Activated CD8-positive, alpha-beta memory T cell treated with anti-CD3 and anti-CD28 coated beads, Interleukin-2, amount 10 ng/mL, durations not matched to agents 7 days and 5 days (primary cell): ENCODE measurements at regions not wholly inside any gene's neighbourhood (a gene's known extent, or its start where the extent isn't known, plus 50 kb on each side); places are given as distances from the start of the nearest gene placed in this dataset.

Experiments
- ATAC-seq: fragments of 150-1000 bp; cut with Tn5 transposase; one replicate; pipeline ENCODE4 v1.10.0; 2021; ENCODE audit warnings: moderate library complexity
- CTCF ChIA-PET: fragments of 350-600 bp; sonication (Branson Sonifier 250); formaldehyde crosslinking; loops from one replicate; lab custom pipeline; 2021; ENCODE audit warnings: antibody characterized with exemption; lab: Charles Lee
- DNase-seq: peaks from one replicate; pipeline ENCODE4 v3.0.0-alpha.2; 2020
- H3K27ac Mint-ChIP-seq: one replicate; pipeline ENCODE4 v1.8.0; 2021; ENCODE audit warnings: mild to moderate bottlenecking, mixed read lengths
- H3K27me3 Mint-ChIP-seq: one replicate; pipeline ENCODE4 v1.8.0; 2021; ENCODE audit warnings: mixed read lengths
- H3K36me3 Mint-ChIP-seq: one replicate; pipeline ENCODE4 v1.8.0; 2021; ENCODE audit warnings: mild to moderate bottlenecking, mixed read lengths
- H3K4me1 Mint-ChIP-seq: one replicate; pipeline ENCODE4 v1.8.0; 2021; ENCODE audit warnings: mixed read lengths
- H3K4me3 Mint-ChIP-seq: one replicate; pipeline ENCODE4 v1.8.0; 2021; ENCODE audit warnings: mild to moderate bottlenecking, moderate library complexity, mixed read lengths
- H3K9me3 Mint-ChIP-seq: one replicate; pipeline ENCODE4 v1.8.0; 2022; ENCODE audit warnings: low read depth, mixed read lengths

DNA sequence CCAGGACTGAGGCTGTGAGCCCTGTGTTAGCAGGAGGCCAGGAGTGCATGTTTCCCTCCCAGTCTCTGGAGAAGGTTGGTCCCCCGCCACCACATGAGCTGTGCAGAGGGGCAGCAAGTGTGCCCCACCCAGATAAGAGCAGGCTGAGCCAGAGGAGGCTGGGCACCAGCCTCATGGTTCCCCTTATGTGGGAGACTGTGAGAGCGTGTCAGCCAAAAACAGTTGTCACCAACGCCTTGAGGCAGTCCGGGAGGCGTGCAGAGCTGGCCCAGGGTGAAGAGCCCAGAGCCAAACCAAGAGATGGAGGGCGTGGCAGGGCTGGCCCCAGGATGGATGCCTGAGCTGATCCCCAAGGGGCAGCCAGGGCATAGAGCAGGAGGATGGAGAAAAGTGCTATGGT is 128.7 kb upstream of the GLI2 start:
- ATAC-seq: no peak
- Mint-ChIP-seq H3K4me1 (no peaks in the 10 kb centered on the region), H3K27ac (no peak overlapping the region), H3K36me3 (no peaks in the 10 kb centered on the region), H3K9me3 (no peaks in the 10 kb centered on the region), H3K27me3 (peaks cover 4% of the 10 kb centered on the region), H3K4me3 (no peak overlapping the region)
- CTCF ChIA-PET: no interaction called here
- DNase-seq: no peak

DNA sequence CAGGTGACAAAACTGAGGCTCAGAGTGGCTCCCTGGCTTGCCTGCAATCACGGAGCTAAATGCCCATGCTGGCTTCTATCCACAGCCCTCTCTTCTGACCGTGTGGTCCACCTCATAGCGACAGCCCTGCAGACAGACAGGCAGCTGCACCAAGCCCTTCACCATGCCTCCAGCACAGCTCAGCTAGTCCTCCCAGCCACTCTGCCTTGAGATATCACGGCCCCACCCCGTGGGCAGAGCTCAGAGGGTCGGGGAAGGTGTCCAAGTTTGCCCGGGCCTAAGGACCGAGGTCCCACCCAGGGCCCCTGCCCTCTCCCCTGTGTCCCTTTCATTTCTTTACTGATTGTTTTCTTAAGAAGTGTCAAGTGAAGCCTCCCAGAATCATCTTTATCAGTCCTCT is 128.2 kb upstream of the GLI2 start:
- no peak for DNase-seq
- no peaks in the 10 kb centered on the region for H3K9me3 Mint-ChIP-seq
- no peaks in the 10 kb centered on the region for H3K4me1 Mint-ChIP-seq
- H3K27ac Mint-ChIP-seq: no peak overlapping the region
- no peak for ATAC-seq
- H3K36me3 Mint-ChIP-seq: no peaks in the 10 kb centered on the region
- CTCF ChIA-PET: no interaction called here
- no peak overlapping the region for H3K4me3 Mint-ChIP-seq
- H3K27me3 Mint-ChIP-seq: peaks cover 4% of the 10 kb centered on the region

DNA sequence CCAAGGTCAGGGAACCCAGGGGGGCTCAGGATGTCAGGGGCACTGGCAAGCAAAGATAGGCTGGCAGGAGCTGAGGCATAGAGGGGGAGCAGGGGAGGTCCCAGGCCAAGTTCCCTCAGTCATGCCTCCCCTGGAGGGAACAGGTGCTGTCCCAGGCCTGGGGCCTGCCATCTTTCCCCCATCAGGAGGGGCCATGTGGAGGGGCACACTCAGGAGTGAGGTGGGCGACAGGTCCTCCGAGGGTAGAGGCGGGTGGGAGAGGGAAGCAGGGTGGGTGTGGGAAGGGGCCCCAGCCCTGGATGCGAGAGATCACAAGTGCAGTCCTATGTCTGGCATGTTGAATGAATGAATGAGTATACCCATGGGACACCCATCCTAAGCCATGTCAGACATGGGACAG is 127.7 kb upstream of the GLI2 start:
- Mint-ChIP-seq H3K4me1 (no peaks in the 10 kb centered on the region), H3K27me3 (peaks cover 4% of the 10 kb centered on the region), H3K9me3 (no peaks in the 10 kb centered on the region), H3K27ac (no peak overlapping the region), H3K4me3 (no peak overlapping the region), H3K36me3 (no peaks in the 10 kb centered on the region)
- DNase-seq (no peak), ATAC-seq (no peak)
- CTCF ChIA-PET: no interaction called here

DNA sequence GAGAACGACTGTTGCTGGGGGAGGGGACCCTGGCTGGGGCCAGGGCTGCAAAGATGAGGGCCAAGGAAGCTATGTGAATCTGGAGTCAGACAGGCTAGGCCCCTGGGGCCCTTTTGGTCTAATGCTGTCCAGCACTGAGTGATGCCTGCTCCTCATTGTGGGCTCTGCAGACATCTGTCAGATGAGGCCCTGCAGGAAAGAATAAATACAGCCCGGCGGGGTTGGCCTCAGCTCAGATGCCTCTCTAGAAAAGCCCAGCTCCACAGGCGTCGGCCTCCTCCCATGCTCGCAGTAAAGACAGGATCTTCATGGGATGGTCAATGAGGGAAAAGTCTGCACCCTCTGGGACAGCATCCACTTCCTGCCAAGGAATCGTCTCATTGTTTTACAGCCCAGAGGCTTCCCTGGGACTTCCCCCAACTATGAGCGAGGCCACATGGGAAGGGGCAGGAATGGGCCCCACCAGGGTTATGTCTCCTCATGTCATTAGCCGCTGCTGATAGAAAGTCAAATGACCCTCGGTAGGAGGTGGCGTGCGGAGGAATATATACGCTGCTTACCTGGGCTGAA is 125.8 kb upstream of the GLI2 start:
- no peak for DNase-seq
- ATAC-seq: no peak
- Mint-ChIP-seq H3K36me3 (no peaks in the 10 kb centered on the region), H3K4me1 (no peaks in the 10 kb centered on the region), H3K4me3 (no peak overlapping the region), H3K27ac (no peak overlapping the region), H3K9me3 (no peaks in the 10 kb centered on the region), H3K27me3 (peaks cover 4% of the 10 kb centered on the region)
- CTCF ChIA-PET: no interaction called here

DNA sequence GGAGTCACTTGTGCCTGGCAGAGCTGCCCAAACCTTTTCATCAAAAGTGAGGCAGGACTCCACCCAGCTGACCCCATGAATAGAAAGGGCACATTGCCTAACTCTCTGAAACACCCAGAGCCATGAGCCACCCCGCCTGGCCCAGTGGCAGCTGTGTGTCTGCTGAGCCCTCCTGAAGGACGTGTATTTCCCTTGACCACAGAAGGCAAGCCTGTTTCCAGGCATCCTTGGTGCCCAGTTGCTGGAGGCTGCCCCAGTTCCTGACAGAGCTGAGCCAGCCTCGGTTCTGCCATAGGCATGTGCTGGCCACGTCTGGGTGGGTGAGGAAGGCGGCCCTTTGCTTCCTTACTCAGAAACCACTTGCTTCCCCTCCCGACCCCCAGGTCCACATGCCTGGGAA is 124.7 kb upstream of the GLI2 start:
- H3K27me3 Mint-ChIP-seq: no peaks in the 10 kb centered on the region
- H3K9me3 Mint-ChIP-seq: no peaks in the 10 kb centered on the region
- ATAC-seq: no peak
- no peaks in the 10 kb centered on the region for H3K36me3 Mint-ChIP-seq
- CTCF ChIA-PET: no interaction called here
- no peak overlapping the region for H3K4me3 Mint-ChIP-seq
- H3K4me1 Mint-ChIP-seq: no peaks in the 10 kb centered on the region
- DNase-seq: no peak
- no peak overlapping the region for H3K27ac Mint-ChIP-seq

DNA sequence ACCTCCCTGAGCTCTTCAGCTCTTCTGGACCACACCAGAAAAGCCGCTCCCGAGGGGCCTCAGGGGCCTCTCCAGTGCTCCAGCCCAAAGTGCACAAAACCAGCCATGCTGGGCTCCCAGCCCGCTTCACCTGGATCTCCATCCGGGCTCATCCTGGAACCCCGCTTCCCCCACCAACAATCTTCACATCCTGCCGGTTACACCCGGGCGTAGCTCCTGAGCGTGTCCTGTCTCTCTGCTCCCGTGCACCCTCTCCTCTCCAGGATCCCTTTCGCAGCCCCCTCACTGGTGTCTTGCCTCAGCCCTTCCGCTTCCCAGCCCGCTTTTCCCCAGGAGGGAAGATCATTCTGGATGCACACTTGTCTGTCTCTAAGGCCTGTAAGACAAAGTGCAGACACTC is 123.7 kb upstream of the GLI2 start:
- H3K27ac Mint-ChIP-seq: no peak overlapping the region
- no peaks in the 10 kb centered on the region for H3K27me3 Mint-ChIP-seq
- CTCF ChIA-PET: no interaction called here
- no peaks in the 10 kb centered on the region for H3K9me3 Mint-ChIP-seq
- H3K36me3 Mint-ChIP-seq: no peaks in the 10 kb centered on the region
- no peak for ATAC-seq
- no peak for DNase-seq
- H3K4me3 Mint-ChIP-seq: no peak overlapping the region
- H3K4me1 Mint-ChIP-seq: no peaks in the 10 kb centered on the region

DNA sequence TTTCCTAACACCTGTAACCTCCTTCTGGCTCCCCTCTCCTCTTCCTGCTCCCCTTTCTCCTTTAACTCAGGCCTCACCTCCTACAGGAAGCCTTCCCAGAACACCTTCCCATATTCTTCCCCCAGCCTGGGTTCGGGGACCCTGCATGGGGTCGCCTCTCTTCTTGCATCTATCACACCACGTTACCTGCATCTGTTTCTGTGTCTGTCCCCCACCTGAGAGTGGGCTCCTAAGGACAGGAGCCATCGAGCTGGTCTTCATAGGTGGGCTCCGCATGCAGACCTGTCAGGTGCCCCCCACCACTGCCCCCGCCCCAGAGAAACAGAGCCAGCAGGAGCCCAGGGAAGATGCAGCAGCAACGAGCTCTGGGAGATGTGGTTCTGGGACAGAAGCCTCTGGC is 123.2 kb upstream of the GLI2 start:
- ATAC-seq: no peak
- no peak overlapping the region for H3K27ac Mint-ChIP-seq
- DNase-seq: no peak
- no peaks in the 10 kb centered on the region for H3K9me3 Mint-ChIP-seq
- no peaks in the 10 kb centered on the region for H3K27me3 Mint-ChIP-seq
- H3K36me3 Mint-ChIP-seq: no peaks in the 10 kb centered on the region
- CTCF ChIA-PET: no interaction called here
- H3K4me3 Mint-ChIP-seq: no peak overlapping the region
- H3K4me1 Mint-ChIP-seq: no peaks in the 10 kb centered on the region

DNA sequence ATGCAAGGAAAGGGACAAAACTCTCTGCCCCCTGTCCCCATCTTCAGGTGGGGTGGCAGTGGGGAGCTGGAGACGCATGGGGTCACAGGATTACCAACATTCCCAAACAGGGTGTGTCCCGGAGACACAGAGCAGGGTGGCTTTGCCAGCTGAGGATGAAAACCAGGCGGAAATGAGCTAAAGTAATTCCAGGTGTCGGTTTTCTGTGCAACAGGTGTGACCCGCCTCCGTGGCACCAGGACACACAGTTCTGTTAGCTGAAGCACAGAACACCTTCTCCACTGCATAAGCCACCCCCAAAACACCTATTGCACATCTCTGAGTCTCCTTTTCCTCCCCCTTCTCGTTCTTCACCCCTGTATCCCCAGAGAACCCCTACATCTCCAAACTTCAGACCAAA is 122.7 kb upstream of the GLI2 start:
- Mint-ChIP-seq H3K36me3 (no peaks in the 10 kb centered on the region), H3K4me1 (no peaks in the 10 kb centered on the region), H3K27ac (no peak overlapping the region), H3K27me3 (no peaks in the 10 kb centered on the region), H3K4me3 (no peak overlapping the region), H3K9me3 (no peaks in the 10 kb centered on the region)
- CTCF ChIA-PET: no interaction called here
- ATAC-seq: no peak
- no peak for DNase-seq

DNA sequence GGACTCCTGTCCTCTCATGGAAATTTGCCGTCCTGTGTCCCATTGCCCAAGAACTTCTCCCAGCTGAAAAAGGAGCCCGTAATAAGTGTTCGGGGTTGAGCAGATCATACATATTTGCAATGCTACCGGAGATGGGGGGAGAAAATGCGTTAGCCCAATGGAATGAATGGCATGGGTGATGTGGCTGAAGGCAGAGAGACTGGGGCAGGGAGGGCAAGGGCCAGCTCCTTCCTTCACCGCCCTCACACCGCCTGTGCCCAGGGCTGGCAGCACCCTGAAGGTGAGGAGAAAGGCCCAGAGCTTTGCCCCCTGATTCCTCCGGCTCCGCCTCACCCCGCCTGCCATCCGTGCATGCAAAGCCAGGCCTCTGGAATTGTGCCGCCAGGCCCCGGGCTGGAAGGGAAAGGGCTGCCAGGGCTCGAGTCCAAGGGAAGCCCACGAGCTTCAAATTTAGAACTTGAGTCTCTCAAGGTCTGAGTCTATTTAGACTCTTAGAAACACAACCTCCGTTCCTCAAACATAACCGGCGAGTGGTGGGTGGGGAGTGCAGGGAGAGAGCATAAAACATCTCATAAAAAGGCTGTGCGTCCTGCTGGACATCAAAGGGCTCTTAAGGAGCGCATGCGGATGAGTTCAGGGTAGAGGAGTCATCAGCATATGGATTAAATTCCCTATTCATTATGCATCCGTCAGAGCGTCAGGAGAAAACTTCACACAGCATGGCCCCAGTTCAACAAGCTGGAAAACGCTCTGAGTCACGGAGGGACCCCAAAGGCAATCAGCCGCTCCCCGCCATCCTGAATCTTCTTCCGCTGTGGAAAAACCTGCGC is 121.7 kb upstream of the GLI2 start:
- CTCF ChIA-PET: no interaction called here
- no peaks in the 10 kb centered on the region for H3K4me1 Mint-ChIP-seq
- no peak overlapping the region for H3K4me3 Mint-ChIP-seq
- H3K27me3 Mint-ChIP-seq: no peaks in the 10 kb centered on the region
- DNase-seq (no peak), ATAC-seq (no peak)
- H3K9me3 Mint-ChIP-seq: no peaks in the 10 kb centered on the region
- no peaks in the 10 kb centered on the region for H3K36me3 Mint-ChIP-seq
- no peak overlapping the region for H3K27ac Mint-ChIP-seq

DNA sequence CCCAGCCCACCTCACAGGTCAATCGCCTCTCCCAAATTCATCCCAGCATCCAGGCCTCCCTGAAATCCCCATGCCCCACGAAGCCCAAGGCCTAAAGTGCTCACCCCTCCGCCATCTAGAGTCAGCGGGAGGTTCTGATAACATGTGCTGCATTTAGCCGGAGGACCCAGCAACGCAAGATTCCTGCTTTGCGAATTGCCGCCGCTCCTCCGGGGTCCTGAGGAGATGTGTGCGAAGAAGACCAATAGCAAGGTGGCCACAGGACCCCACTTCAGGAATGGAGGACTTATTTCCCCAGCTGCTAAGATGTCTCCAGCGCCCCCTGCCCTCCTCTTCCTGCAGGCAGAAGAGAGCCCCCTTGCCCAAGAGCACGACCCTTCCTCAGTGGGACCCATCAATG is 120.8 kb upstream of the GLI2 start:
- H3K36me3 Mint-ChIP-seq: no peaks in the 10 kb centered on the region
- ATAC-seq: no peak
- CTCF ChIA-PET: no interaction called here
- no peak overlapping the region for H3K27ac Mint-ChIP-seq
- H3K4me1 Mint-ChIP-seq: no peaks in the 10 kb centered on the region
- no peak overlapping the region for H3K4me3 Mint-ChIP-seq
- no peak for DNase-seq
- H3K9me3 Mint-ChIP-seq: no peaks in the 10 kb centered on the region
- no peaks in the 10 kb centered on the region for H3K27me3 Mint-ChIP-seq

DNA sequence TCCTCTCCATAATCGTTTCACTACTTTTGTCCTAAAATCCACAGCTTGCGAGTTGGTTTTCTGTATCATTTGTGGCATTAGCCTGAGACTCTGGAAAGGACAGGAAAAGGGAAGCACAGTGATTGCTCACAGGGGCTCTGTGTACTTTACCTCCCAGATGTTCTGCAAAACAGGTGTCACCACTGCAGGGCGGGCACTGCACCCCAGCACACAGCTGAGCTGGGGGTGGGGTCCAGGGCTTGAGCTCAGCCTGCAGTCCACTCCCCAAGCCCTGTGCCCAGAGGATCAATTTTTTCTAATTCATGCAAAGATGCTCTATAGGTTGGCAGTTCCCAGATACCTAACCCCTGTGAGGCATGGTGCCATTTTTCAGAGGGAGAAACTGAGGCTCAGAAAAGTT is 119.4 kb upstream of the GLI2 start:
- no peaks in the 10 kb centered on the region for H3K9me3 Mint-ChIP-seq
- H3K4me1 Mint-ChIP-seq: no peaks in the 10 kb centered on the region
- H3K27ac Mint-ChIP-seq: no peak overlapping the region
- CTCF ChIA-PET: no interaction called here
- H3K36me3 Mint-ChIP-seq: no peaks in the 10 kb centered on the region
- DNase-seq: no peak
- ATAC-seq: no peak
- H3K27me3 Mint-ChIP-seq: no peaks in the 10 kb centered on the region
- H3K4me3 Mint-ChIP-seq: no peak overlapping the region

DNA sequence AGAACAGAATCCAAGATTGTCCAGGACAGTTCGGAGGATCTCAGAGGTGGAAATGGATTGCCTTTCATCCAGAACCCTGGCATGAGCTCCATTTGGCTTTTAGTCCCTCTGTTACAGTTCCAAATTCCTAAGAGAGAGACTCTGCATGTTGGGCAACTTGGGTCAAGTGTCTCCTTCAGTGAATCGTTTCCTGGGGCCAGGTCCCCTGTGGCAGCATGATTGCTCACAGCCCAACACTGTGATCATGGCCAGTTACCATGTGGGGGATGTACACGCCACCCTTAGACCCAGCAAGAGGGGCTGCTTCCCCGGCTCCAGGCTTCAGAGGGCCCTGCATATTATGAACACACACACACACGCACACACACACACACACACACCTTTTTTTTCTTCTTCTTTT is 118.6 kb upstream of the GLI2 start:
- ATAC-seq (no peak), DNase-seq (no peak)
- H3K4me1 Mint-ChIP-seq: no peaks in the 10 kb centered on the region
- CTCF ChIA-PET: no interaction called here
- no peaks in the 10 kb centered on the region for H3K36me3 Mint-ChIP-seq
- no peak overlapping the region for H3K27ac Mint-ChIP-seq
- H3K4me3 Mint-ChIP-seq: no peak overlapping the region
- H3K9me3 Mint-ChIP-seq: no peaks in the 10 kb centered on the region
- no peaks in the 10 kb centered on the region for H3K27me3 Mint-ChIP-seq

DNA sequence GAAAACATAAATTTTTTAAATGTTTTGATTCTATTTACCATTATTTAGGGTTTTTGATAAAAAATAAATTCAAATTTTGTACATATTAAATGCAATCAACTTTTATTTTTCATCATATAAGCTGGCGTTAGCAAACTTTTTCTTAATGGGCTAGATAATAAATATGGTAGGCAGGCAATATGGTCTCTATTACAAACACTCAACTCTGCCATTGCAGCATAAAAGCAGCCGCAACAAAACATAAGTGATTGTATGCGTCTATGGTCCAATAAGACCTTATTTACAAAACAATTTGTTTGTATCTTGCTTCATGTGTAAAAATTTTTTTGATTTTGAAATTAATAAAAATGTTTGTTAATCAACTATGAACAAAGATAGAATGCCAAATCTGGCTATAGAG is 116.8 kb upstream of the GLI2 start:
- DNase-seq (no peak), ATAC-seq (no peak)
- Mint-ChIP-seq H3K4me1 (no peaks in the 10 kb centered on the region), H3K9me3 (no peaks in the 10 kb centered on the region), H3K27me3 (no peaks in the 10 kb centered on the region), H3K27ac (no peak overlapping the region), H3K36me3 (no peaks in the 10 kb centered on the region), H3K4me3 (no peak overlapping the region)
- CTCF ChIA-PET: no interaction called here

DNA sequence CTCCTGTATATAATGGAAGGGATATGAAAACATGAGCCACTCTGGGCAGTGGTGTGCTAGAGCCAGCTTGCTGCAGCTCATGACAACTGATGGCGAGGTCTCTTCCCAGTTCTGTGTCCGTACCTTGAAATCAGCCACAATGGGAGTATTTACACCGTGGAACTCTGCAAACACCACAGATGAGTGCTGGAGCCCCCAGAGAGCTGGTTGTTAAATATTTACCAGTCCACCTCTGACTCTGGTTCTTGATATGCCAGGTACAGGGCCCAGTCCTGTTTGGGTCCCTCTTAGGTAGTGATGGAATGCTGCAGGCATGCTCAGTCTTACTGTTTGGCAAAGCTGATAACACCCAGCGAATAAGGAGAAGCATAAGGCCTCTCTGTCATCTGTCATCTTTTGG is 116.1 kb upstream of the GLI2 start:
- H3K4me3 Mint-ChIP-seq: no peak overlapping the region
- no peaks in the 10 kb centered on the region for H3K9me3 Mint-ChIP-seq
- H3K27me3 Mint-ChIP-seq: no peaks in the 10 kb centered on the region
- DNase-seq (no peak), ATAC-seq (no peak)
- no peak overlapping the region for H3K27ac Mint-ChIP-seq
- H3K4me1 Mint-ChIP-seq: no peaks in the 10 kb centered on the region
- CTCF ChIA-PET: no interaction called here
- H3K36me3 Mint-ChIP-seq: no peaks in the 10 kb centered on the region
